ENCODE measurements at regions not wholly inside any gene's neighbourhood (a gene's known extent, or its start where the extent isn't known, plus 50 kb on each side); places are given as distances from the start of the nearest gene placed in this dataset.

DNA sequence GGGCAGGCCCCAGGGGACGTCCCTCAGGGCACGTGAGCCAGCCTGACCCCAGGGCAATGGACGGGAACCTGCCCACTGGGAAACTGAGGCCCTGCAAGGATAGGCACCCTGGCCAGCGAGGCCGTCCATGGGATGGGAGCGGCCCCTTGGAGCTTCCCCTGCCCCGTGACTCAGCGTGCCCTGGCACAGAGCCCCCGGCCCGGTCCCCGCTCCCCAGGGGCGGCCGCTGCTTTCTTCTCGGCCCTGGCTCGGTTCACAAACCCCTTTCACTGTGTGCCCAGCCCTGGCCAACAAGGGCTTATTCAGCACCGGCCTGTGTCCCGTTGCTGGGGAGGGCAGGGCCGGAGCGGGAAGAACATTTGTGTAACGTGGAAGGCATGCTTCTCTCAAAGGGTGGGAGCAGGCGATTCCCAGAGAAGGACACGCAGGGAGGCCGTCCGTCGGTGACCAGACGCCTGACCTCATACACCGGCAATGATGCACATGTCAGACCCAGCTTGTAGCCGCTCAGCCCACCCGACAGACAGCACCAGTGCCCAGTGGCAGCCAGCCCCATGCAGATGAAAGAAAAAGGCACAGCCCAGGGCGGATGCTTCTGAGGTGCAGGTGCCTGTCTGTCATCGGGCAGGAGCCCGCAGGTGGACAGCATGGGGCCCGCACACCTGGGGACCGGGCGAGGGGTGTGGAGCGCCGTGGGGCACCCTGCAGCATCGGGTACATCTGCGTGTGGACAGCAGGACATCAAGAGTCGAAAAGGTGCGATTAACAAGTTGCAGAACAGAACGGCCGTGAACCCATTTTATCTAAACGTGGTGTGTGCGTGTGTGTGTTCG, 94.5 kb downstream of the PDGFA start:
- no peak for DNase-seq

DNA sequence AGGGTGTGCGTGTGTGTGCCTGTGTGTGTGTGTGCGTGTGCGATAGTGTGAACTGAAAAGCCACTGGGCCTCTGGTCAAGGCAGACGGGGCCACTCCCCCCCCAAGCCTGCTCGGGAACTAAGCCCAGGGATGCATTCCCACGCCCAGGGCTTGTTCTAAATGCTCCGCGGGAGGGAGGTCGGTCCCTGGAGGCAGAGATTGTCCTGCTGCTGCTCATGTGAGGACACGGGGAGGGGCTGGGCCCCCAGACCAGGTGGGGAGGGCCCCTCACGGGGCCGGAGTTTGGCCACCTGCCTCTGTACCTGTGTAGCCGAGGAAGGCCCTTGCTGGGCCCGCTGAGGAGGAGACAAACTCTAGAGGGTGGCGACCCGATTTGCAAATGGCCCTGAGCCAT, 93.9 kb downstream of the PDGFA start:
- DNase-seq = no peak

DNA sequence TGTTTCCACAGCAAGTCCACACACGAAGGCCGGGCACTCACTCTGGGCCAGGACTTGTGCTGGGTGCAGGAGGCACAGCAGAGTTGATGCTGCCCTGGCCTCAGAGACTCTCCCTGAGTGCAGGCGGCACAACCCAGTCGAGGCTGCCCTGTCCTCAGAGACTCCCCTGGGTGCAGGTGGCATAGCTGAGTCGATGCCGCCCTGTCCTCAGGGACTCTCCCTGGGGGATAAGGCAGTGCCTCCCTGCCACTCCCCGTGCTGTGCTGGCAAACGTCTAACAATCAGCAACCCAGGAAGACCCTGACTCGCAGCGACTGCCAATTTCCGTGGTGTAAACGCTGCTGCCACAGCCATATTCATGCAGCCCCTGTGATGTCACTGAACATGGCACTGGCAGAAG, 93.1 kb downstream of the PDGFA start:
- DNase-seq = no peak

DNA sequence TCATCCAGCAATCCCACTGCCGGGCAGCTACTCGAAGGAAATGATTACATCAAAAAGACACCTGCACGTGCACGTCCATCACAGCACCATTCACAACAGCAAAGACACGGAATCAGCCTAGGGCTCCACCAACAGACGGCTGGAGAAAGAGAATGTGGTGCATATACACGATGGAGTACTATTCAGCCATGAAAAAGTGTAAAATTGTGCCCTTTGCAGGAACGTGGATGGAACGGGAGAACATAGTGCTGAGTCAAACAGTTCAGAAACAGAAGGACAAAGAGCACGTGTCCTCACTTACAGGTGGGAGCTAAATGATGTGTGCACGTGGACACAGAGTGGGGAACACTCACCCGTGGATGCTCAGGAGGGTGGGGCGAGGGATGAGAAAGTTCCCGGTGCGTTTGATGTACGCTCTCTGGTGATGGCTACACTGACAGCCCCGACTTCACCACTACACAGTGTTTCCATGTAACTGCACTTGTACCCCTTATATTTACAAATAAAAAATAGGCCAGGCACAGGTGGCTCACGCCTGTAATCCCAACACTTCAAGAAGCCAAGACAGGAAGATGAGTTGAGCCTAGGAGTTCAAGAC, 92.0 kb downstream of the PDGFA start:
- no peak for DNase-seq

DNA sequence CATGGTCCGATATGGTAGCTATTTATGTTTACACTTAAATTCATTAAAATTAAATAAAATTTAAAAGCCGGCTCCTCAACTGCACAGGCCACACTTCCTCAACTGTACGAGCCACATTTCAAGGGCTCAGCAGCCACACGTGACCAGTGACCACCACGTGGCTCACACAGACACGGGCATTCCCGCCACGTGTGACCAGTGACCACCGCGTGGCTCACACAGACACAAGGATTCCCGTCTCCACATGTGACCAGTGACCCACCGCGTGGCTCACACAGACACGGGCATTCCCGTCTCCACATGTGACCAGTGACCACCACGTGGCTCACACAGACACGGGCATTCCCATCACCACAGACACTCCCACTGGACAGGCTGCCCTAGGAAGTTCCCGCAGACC, 91.3 kb downstream of the PDGFA start:
- no peak for DNase-seq

DNA sequence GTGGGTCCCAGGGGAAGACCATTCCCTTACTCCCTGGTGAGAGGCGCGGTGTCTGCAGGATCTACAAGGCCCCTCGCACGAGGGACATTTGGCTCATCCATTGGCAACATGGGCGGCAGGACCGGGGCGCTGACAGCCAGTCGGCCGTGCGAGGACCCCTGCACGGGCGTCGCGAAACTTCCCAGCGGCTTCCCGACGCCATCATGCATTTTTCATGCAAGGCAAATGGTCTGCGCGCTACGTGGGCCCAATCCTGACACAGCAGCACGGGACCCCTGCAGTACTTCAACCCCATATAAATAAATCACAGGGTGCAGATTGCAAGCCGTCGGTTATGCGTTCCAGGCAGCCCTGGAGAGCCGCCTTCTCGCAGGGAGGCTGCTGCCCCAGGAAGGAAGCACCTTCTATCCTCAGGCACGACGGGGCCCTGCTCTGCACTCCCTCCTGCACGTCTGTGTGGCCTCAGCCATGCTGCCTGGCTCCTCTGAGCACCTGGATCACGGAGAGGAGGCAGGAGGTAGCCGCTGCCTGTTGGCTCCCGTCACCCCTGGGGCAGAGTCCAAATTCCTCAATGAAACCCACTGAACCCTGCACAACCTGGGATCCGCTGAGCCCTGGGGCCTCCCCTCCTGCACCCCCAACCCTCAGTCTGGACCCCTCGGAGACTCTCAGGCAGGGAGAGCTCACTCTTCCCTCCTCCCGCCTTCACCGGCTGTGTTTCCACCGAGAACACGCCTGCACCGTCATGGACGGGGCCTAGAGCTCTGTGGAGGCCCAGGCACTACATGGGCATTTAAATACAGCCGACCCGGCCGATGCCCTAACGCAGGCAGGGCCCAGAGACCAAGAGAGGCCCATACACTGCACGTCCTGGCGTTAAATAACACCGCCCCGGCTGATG, 90.5 kb downstream of the PDGFA start:
- no peak for DNase-seq

DNA sequence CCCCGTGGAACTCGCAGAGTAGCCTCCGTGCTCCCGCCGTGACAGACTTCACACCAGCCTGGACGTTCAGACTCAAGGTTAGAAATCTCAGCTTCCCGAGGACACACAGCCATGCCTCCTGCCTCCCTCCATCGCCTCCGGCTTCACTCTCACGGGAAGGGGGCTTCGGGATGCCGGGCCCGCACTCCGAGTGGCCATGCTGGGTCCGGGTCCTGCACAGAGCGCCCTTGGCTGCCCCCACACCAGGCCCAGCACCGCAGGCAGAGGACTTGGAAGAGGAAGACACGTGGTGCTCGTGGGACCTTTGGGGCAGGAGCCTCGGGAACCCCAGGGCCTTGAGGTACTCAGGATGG, 89.8 kb downstream of the PDGFA start:
- no peak for DNase-seq

DNA sequence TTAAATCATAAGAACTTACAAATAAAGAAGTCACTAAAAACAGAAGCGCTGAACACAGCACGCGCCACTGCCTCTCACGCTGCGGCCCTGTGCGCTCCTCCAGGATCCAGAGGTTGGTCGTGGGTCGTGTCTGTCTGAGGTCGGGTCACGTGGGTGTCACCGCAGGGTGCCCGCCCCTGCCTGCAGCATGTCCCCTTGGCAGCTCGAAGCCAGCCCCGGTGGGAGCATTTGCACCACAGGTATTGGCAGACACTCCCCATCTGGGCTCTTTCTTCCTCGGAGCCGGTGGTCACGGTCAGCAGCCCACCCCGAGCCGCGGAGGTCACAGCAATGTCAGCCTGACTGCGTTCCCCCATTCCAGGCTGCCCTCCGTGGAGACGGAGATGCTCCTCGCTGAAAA, 88.6 kb downstream of the PDGFA start:
- no peak for DNase-seq

DNA sequence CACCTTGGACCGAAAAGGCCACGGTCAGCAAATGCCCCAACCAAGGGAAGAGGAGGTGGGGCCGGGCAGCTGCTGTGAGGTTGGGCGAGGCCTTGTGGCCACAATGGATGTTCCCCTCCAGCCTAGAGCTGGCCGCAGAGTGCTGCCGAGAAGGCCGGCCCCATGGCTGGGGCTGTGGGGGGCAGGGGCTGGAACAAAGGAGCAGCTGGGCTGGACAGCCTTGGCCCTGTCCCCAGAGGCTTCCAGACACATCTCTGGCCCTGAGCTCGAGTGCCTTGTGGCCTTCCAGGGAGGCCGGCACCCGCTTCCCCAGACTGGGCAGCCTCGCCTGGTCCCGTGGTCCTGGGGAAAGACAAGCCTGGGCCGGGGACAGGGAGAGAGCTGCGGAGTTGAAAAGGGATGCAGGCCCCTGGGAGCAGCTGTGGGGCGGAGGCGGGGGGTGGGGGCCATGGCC, 88.0 kb downstream of the PDGFA start:
- peak; percentile 67 for DNase-seq

DNA sequence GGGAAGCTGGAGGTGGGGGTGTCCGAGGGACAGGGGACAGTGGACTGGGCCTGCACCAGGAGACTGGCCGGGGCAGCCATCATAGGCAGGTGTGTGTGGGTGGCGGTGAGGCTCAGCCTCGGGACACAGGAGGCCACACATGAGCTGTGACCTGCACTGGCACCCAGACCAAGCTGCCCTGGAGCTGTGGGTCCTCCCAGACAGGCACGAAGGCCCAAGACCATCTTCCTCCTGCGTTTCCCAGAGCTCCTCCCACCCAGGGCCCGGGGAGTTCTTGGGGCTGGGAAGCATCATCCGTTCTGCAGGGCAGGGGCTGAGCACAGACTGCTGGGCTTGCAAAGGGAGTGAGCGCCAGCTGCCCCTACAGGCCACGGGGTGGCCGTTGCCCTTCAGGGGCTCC, 87.4 kb downstream of the PDGFA start:
- DNase-seq = no peak

DNA sequence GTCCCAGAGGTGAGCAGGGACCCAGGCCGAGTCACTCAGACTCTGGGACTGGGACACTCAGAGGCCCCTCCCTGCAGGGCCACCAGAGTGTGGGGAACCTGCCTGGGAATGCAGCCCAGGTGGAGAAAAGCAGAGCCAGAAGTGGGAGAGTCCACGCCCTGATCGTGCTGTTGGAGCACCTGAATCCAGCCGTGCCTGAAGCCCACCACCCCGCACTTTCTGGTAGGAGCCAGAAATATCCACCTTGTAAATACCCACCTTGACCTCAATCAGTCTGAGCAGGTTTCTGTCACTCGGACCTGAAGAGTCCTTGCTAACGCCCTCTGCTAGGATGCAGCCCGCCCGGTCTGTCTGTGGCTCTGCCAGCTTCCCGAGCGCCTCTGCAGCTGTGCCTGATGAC, 86.7 kb downstream of the PDGFA start:
- DNase-seq = no peak

DNA sequence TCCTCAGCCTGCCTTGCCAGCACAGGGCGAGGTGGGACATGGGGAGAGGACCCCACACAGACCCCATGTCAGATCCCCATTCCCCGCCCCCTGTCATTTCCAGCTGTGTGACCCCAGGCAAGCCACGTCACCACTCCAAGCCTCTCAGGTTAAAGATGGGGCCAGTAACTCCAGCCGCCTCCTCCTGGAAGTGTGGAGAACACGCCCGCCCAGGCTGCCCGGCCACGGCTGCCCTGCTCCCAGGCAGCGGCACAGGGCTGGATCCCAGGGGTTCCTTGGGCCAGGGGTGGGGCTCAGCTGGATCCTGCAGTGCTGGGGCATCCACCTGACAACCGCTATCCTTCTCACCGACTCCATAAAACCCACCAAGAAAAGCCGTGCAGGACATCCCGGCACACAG, 86.1 kb downstream of the PDGFA start:
- DNase-seq = no peak

DNA sequence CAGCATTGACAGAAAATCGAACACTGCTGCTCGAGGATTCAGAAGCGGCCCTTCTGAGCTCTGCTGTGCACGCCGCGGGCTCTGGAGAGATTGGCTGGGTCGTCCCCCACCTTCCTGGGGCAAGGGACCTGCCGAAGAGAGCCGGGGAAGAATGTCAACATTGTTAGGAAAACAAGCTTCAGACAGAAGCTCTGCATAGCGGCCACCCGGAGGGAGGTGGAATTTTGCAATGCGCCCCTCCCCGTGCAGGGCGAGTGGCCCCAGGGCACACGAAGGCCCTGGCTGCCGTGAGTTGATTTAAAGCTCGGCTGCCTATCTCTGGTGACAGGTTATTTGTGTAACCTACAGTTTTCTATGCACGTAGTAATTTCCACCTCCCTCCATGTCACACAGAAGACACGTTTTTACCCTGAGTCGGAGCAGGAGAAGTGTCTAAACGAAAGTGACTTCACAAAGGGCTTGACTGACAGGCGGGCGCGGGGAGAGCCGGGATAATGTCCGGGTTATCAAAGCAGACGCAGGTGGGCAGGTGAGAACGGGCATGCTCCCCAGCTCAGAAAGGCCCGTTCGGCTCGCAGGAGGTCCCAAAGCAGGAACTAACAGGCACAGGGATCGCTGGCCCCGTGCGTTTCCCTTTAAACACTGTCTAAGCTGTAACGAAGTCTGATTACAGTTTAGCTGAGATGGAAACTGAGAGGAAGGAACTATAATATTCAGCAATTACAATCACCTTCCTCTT, 84.6 kb downstream of the PDGFA start:
- no peak for DNase-seq

DNA sequence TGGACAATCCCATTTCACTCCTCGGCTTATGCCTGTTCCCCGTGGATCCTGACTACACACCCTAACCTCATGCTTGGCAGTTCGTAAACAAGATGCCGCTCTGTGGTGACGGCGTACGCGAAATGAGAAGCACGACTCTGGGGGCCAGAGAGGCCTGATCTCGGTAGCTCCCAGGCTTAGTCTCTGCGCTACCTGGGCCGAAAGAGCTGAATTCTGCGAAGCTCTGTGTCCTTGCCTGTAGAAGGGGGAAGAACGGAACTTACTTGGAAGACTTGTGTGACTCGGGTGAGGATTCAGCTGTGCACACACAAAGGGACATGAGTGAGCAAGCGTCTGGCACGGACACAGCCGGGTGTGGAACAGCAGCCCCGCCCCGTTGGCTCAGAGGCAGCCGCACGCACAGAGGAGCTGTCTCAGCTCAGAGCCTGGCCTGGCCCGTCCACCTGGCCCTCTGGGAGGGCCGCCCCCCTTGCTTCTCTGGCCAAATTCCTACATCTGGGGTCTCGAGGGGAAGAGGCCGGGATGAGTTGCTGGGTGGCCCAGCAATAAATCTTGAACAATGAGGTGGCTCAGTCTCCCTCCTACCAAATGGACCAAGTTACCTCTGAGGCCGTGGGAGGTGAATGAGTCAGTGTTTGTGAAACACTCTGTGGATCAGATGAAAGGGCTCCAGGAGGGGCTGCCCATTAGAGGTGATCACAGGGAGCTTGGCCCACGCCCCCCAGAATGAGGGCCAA, 83.8 kb downstream of the PDGFA start:
- DNase-seq = peak; percentile 60

DNA sequence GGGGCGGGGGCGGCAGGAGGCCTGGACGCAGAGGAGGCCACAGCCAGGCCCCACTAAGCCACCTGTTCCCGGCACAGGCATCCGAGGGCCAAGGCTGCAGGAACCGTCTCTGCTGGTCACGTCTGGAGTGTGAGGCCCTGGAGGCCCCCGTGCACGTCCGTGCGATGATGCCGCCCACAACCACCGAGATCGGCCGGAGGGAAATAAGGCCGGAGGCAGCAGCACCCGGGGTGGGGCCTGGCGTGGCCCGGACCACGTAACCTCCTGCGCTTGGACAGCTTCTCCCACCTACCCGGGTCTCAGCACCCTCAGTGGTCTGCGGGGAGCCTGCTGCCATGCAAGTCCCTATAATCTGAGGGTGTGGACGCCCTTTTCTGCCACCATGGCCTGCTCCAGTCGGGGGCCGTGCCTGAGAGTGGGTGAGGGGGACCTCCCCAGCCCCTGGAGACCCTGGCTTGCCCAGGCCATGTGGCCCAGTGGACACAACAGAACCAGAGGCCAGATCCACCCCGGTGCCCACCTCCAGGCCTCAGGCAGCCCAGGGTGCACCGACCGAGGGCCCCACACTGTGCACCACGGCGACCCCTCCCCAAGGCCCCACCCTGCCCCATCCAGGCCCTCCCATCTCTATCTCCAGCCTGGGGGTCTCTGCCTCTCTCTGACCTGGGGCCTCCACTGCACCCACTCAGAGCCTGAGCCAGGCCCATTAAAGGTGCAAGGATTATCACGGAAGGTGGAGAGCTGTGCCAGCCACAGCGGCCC, 83.1 kb downstream of the PDGFA start:
- no peak for DNase-seq

DNA sequence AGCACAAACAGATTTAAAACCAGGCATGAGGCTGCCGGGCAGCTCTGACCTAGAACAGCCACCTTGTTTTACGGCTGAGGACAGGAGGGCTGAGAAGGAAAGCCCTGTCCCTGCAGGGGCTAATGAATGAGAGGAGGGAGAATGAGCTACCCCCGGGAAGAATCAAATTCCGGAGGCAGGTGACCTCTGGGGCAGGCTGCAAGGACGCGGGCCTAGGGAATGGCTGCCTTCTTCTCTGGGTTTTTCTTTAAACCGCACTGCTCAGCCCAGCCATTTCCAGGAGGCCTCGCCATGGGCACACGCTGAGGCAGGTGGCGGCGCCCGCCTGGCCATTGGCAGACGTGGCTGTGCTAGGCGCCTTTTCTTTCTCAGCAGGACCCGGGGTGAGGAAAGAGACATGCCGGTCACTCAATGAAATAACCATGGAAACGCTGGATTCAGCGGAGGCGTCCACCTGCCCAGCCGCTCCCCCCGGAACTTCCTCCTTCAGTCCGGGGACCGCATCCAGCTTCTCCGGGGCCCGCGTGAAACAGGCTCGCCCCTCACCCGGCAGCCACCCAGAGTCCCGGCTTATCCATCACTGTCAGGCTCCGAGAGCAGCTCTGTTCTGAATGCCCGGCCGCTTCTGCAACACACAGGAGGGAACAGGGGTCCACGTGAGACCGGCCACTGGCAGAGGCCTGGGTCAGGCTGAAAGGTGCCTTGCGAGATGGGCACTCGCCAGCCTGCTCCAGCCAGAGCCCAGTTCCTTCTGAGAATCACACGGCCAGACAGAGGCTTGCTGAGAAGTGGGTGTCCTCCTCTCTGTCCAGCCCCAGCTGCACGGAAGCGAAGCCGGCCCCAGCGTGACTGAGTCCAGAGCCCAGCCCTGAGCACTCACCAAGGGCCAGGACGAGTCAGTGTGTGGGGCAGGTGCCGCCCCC, 82.1 kb downstream of the PDGFA start:
- DNase-seq = no peak

DNA sequence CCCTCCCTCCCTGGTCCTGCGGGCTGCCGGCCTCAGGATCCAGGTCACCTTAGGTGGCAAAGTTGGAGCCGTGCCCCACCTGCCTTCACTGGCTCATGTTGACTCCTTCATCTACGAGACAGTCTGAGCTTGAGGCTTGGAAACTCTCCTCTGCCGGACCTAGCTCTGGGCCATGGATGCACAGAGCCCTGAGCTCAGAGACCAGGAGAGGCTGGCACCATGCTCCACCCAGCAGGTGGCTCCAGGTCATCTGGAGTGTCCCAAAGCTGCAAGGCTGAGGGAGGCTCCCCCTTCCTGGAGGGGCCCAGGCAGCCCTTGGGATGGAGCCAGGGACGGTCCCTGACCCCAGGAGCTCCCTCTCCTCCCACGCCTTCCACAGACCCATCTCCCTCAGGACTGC, 81.3 kb downstream of the PDGFA start:
- no peak for DNase-seq

DNA sequence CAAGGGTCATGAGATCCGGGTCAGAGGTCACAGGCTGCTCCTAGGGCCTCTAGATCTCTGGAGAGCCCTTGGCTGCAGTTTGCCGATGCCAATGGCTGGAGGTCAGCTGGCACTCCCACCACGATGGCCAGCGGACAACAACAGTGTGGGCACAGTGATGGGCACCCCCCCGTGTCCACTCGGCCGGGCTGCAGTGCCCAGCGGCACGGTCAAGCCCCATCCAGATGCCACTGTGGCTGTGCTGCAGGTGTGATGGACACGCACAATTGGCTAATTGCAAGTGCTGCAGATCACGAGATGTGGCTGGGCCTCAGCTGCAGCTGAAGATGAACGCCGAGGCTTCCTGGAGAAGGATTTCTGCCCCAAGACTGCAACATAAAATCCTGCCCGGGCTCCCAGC, 80.7 kb downstream of the PDGFA start:
- DNase-seq = no peak

DNA sequence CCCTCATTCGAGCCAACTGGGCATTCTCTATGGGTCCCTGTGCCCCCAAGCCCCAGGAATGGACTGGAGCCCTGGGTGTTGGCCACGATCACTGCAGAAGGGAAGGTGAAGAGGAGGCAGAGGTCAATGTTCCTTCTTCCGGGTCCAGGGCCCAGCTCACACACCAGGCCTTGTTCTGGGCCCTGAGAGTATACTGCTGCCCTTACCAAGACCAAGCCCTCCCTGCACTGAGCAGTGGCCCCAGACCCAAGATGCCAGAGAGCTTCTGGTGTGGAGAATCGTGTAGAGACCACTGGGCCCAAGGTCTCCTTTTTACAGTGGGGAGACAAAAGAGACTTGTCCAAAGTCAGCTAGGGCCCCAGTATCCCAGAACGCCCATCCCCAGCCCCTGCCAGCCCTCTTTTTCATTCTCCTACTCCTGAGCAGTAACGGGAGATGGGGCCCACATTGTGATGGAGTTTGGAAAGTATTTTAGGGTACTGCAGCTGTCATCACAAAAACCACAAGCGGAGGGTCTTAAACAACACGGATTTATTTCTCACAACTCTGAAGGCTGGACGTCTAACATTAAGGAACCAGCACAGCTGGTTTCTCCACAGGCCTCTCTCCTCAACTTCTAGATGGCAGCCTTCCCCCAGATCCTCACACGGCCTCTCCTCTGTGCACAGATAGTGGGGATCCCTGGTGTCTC, 79.4 kb downstream of the PDGFA start:
- DNase-seq = no peak
